ENCODE measurements at regions not wholly inside any gene's neighbourhood (a gene's known extent, or its start where the extent isn't known, plus 50 kb on each side); places are given as distances from the start of the nearest gene placed in this dataset.

DNA sequence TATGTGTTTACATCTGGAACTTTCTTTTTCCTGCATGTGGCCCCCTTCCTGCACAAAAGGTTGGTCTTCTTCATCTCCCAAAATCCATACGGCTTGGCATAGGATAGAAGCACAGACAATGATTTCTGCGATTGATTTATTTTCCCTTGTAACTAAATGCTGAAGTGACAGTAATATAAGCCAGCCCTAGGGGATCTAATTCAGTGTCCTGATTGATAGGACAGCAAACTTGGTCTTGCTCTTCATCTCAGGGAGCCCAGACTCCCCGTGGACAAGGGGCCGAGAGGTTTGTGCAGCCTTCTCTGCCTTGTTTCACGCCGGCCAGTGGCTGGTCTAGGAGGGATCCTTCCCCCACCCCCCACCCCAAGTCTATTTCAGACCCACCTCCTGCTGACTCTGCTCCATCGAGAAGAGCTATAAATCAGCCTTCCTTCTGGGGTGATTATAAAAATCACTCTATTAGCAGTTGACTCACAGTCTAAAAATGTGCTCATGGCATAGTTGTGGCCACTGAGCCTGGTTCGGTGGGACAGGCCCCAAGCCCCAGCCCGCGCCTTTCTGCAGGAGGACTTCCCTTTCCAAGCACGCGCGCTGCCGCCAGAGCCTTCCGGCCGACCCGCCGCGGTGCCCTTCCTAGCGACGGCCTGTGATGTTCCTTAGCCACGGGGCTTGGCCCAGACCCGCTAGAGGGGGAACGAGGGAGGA, 89.8 kb upstream of the COL5A1 start:
- TF ChIP-seq, protein P1, sequence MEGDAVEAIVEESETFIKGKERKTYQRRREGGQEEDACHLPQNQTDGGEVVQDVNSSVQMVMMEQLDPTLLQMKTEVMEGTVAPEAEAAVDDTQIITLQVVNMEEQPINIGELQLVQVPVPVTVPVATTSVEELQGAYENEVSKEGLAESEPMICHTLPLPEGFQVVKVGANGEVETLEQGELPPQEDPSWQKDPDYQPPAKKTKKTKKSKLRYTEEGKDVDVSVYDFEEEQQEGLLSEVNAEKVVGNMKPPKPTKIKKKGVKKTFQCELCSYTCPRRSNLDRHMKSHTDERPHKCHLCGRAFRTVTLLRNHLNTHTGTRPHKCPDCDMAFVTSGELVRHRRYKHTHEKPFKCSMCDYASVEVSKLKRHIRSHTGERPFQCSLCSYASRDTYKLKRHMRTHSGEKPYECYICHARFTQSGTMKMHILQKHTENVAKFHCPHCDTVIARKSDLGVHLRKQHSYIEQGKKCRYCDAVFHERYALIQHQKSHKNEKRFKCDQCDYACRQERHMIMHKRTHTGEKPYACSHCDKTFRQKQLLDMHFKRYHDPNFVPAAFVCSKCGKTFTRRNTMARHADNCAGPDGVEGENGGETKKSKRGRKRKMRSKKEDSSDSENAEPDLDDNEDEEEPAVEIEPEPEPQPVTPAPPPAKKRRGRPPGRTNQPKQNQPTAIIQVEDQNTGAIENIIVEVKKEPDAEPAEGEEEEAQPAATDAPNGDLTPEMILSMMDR (IDR thresholded peaks at IDR 0.05; ENCODE audit: insufficient read depth, low read length), result no peak
- TF ChIP-seq, protein P2, sequence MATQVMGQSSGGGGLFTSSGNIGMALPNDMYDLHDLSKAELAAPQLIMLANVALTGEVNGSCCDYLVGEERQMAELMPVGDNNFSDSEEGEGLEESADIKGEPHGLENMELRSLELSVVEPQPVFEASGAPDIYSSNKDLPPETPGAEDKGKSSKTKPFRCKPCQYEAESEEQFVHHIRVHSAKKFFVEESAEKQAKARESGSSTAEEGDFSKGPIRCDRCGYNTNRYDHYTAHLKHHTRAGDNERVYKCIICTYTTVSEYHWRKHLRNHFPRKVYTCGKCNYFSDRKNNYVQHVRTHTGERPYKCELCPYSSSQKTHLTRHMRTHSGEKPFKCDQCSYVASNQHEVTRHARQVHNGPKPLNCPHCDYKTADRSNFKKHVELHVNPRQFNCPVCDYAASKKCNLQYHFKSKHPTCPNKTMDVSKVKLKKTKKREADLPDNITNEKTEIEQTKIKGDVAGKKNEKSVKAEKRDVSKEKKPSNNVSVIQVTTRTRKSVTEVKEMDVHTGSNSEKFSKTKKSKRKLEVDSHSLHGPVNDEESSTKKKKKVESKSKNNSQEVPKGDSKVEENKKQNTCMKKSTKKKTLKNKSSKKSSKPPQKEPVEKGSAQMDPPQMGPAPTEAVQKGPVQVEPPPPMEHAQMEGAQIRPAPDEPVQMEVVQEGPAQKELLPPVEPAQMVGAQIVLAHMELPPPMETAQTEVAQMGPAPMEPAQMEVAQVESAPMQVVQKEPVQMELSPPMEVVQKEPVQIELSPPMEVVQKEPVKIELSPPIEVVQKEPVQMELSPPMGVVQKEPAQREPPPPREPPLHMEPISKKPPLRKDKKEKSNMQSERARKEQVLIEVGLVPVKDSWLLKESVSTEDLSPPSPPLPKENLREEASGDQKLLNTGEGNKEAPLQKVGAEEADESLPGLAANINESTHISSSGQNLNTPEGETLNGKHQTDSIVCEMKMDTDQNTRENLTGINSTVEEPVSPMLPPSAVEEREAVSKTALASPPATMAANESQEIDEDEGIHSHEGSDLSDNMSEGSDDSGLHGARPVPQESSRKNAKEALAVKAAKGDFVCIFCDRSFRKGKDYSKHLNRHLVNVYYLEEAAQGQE (IDR thresholded peaks at IDR 0.05; ENCODE audit: insufficient replicate concordance, low read depth), result no peak
- TF ChIP-seq POLR2AphosphoS5 (IDR thresholded peaks at IDR 0.05; ENCODE audit: low read depth) (no peak), GABPA (IDR thresholded peaks at IDR 0.05; ENCODE audit: low read depth) (no peak)

Data from HL-60 (cell line).